Adrenal gland (tissue), 9 donors: ENCODE measurements at regions not wholly inside any gene's neighbourhood (a gene's known extent, or its start where the extent isn't known, plus 50 kb on each side); places are given as distances from the start of the nearest gene placed in this dataset.

Experiments used
- DNase-seq, 7 donors: peaks; one replicate each; pipeline ENCODE4 v3.0.0-alpha.2; 2019 to 2020
- H3K27ac ChIP-seq, 5 donors: fragments of 200-600 bp; sonication (generic) in 4 of 5; 1 replicate in 3 of 5; 2 replicates in 2 of 5; pipeline versions ENCODE4 v1.5.1 to v1.8.0; 2016 to 2020; ENCODE audit warnings: mild to moderate bottlenecking in 1 of 5
- H3K27me3 ChIP-seq: fragments of 200-600 bp; 2 replicates; pipeline ENCODE4 v1.8.0; 2021
- H3K36me3 ChIP-seq, 2 donors: fragments of 200-600 bp; replicated peaks in 1 of 2; 1 replicate in 1 of 2; 2 replicates in 1 of 2; pipeline versions ENCODE4 v1.5.1 to v1.8.0; 2018 to 2022
- H3K4me1 ChIP-seq, 2 donors: fragments of 200-600 bp; replicated peaks in 1 of 2; 1 replicate in 1 of 2; 2 replicates in 1 of 2; pipeline versions ENCODE4 v1.5.1 to v1.8.0; 2018 to 2021
- H3K4me3 ChIP-seq, 4 donors: fragments of 200-600 bp; sonication (generic) in 3 of 4; one replicate each; pipeline ENCODE4 v1.5.1; 2016 to 2018
- H3K9me3 ChIP-seq, 3 donors: fragments of 200-600 bp; sonication (generic) in 1 of 3; replicated peaks in 1 of 3; 1 replicate in 2 of 3; 2 replicates in 1 of 3; pipeline versions ENCODE4 v1.5.1 to v1.8.0; 2016 to 2021
- POLR2A ChIP-seq, 2 donors: fragments of 450-650 bp; IDR thresholded peaks; one replicate each; pipeline ENCODE4 v1.6.1; 2017; ENCODE audit warnings: antibody characterized with exemption in 2 of 2, mild to moderate bottlenecking in 2 of 2, moderate library complexity in 1 of 2
- WGBS, 4 donors: extraction: QIAGEN DNeasy Blood & Tissue Kit in 2 of 4; methylation state at CpG; one replicate each; pipeline versions ENCODE4 v1.1.5 to v1.1.7; 2013 to 2017; 5-methylcytosine and 5-hydroxymethylcytosine counted together
- intact Hi-C, 2 donors: fragments of 100-400 bp; cut with DNase I; formaldehyde crosslinking; loops; one replicate each; pipeline versions ENCODE4 v1.14.1 to v1.15.0; 2022 to 2023
- TF ChIP-seq, protein P1 (sequence below), 6 experiments: fragments of 450-650 bp in 4 of 6; fragments of 200-600 bp in 2 of 6; sonication (generic) in 1 of 6; IDR thresholded peaks; 1 replicate in 5 of 6; 2 replicates in 1 of 6; pipeline versions ENCODE4 v1.5.1 to v1.8.0; 2016 to 2021; ENCODE audit warnings: antibody characterized with exemption in 6 of 6, mild to moderate bottlenecking in 2 of 6, moderate library complexity in 1 of 6
- donor health status: healthy with polysubstance abuse.
- donor health status: Bipolar disorder and iron deficiency.
- donor health status: DM: yes; HTN: yes; CAD: no.
- donor health status: DM: no; HTN: no; CAD: no.
- donor health status: DM: no; HTN: no; CAD: no.

DNA sequence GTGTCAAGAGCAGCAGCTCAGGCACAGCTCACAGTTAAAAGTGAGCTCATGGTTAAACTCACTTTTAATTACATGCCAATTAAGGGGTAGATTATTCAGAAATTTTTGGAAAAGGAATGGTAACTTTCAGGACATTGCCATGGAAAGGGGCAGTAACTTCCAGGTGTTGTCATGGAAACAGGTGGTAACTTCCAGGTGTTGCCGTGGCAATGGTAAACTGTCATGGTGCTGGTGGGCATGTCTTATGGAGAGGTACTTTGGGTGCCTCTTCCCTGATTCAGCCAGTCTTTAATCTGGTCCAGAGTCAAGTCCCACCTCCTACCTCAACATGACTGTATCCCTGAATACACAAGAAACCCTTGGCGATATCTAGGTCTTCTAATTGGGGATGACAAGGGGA, 223.2 kb upstream of the TAS2R1 start:
- 83 to 88% (median 86%) methylated on average over 2 of the region's 2 CpGs for WGBS, 4 donors
- Histone ChIP-seq H3K4me1 (no peaks in the 10 kb centered on the region), H3K36me3 (no peaks in the 10 kb centered on the region), H3K9me3 (no peaks in the 10 kb centered on the region), H3K4me3 (no peak overlapping the region), H3K27me3 (no peaks in the 10 kb centered on the region), H3K27ac (no peak overlapping the region)
- intact Hi-C loops, result no loop called here
- TF ChIP-seq POLR2A (IDR thresholded peaks at IDR 0.05), result no peak
- TF ChIP-seq, protein P1, sequence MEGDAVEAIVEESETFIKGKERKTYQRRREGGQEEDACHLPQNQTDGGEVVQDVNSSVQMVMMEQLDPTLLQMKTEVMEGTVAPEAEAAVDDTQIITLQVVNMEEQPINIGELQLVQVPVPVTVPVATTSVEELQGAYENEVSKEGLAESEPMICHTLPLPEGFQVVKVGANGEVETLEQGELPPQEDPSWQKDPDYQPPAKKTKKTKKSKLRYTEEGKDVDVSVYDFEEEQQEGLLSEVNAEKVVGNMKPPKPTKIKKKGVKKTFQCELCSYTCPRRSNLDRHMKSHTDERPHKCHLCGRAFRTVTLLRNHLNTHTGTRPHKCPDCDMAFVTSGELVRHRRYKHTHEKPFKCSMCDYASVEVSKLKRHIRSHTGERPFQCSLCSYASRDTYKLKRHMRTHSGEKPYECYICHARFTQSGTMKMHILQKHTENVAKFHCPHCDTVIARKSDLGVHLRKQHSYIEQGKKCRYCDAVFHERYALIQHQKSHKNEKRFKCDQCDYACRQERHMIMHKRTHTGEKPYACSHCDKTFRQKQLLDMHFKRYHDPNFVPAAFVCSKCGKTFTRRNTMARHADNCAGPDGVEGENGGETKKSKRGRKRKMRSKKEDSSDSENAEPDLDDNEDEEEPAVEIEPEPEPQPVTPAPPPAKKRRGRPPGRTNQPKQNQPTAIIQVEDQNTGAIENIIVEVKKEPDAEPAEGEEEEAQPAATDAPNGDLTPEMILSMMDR (IDR thresholded peaks at IDR 0.05), result no peak
- no peak for DNase-seq

- TF ChIP-seq, protein P1 (IDR thresholded peaks at IDR 0.05), result no peak
- no peak for TF ChIP-seq POLR2A (IDR thresholded peaks at IDR 0.05)
- Histone ChIP-seq H3K4me1 (no peaks in the 10 kb centered on the region), H3K36me3 (no peaks in the 10 kb centered on the region), H3K4me3 (no peak overlapping the region), H3K27me3 (no peaks in the 10 kb centered on the region), H3K9me3 (no peaks in the 10 kb centered on the region), H3K27ac (no peak overlapping the region)
- 61 to 73% (median 68%) methylated on average over 3 of the region's 3 CpGs for WGBS, 4 donors
- intact Hi-C loops, result no loop called here
- DNase-seq, result no peak
These were observed 222.5 kb upstream of the TAS2R1 start for GRCh38 chr5:9852671-9853070.

DNA sequence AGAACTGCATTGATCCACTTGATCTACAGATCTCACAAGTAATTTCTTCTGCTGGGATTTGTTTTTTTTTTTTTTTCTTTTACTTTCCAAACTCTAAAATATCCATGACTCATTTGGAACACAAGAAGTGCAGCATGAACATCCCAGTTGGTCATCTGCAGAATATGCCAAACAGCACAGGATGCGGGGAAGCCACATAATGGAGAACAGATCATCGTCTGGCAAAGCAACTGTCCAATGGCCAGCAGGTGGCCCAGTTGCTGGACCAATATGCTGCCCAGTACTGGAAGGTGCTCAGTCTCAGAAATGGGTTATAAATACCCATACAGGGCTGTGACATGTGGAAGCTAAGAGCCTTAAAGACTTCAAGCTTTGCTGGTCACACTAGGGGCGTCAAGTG, 221.3 kb upstream of the TAS2R1 start:
- H3K9me3 ChIP-seq, result no peaks in the 10 kb centered on the region
- peak in 3 of 7 donors; percentile 10 to 25 (median 22) for DNase-seq
- no peak overlapping the region for H3K4me3 ChIP-seq
- no peaks in the 10 kb centered on the region for H3K27me3 ChIP-seq
- no peaks in the 10 kb centered on the region for H3K36me3 ChIP-seq
- WGBS, 4 donors, result 51 to 64% (median 64%) methylated on average over 3 of the region's 3 CpGs
- no peak overlapping the region for H3K27ac ChIP-seq
- intact Hi-C loops, result no loop called here
- no peaks in the 10 kb centered on the region for H3K4me1 ChIP-seq
- TF ChIP-seq, protein P1 (IDR thresholded peaks at IDR 0.05), result peak in 1 of 6 experiments; percentile 11
- no peak for TF ChIP-seq POLR2A (IDR thresholded peaks at IDR 0.05)

- TF ChIP-seq POLR2A (IDR thresholded peaks at IDR 0.05), result no peak
- TF ChIP-seq, protein P1 (IDR thresholded peaks at IDR 0.05), result no peak
- DNase-seq, result no peak
- no peaks in the 10 kb centered on the region for H3K9me3 ChIP-seq
- 62 to 77% (median 71%) methylated on average over 4 to 5 of the region's 5 CpGs for WGBS, 4 donors
- H3K4me3 ChIP-seq, result no peak overlapping the region
- no peak overlapping the region for H3K27ac ChIP-seq
- no peaks in the 10 kb centered on the region for H3K27me3 ChIP-seq
- no peaks in the 10 kb centered on the region for H3K4me1 ChIP-seq
- intact Hi-C loops, result no loop called here
- H3K36me3 ChIP-seq, result no peaks in the 10 kb centered on the region
These were observed 220.3 kb upstream of the TAS2R1 start for GRCh38 chr5:9850456-9850855.
